K562 (cell line): ENCODE measurements at regions not wholly inside any gene's neighbourhood (a gene's known extent, or its start where the extent isn't known, plus 50 kb on each side); places are given as distances from the start of the nearest gene placed in this dataset.

Experiments
- ATAC-seq: fragments of 200-7000 bp; cut with Tn5 transposase; 3 replicates; pipeline ENCODE4 v1.9.1; 2020; ENCODE audit warnings: moderate library complexity
- BruUV-seq: library from RNA; stranded (reverse); fragments of 400-500 nt; replicated peaks from 2 replicates; lab custom pipeline; 2021; lab: Mats Ljungman, UMichigan
- CTCF ChIA-PET: fragments of 300-600 bp; formaldehyde crosslinking; extraction: SDS; loops from one replicate; lab custom pipeline; 2021; ENCODE audit warnings: low intra/inter-chr PET ratio; lab: Yijun Ruan, JAX
- POLR2A ChIA-PET: fragments of 300-600, 350-650 bp; sonication (Branson Sonifier 250); formaldehyde crosslinking; extraction: SDS; loops from one replicate; lab custom pipeline; 2021; ENCODE audit warnings: antibody characterized with exemption, inconsistent platforms; lab: Yijun Ruan, JAX
- DNase-seq, 4 experiments: peaks; one replicate each; pipeline versions ENCODE4 v3.0.0 to v3.0.0-alpha.2; 2011 to 2018; ENCODE audit warnings: low spot score in 3 of 4, mixed read lengths in 3 of 4; ENCODE audit errors: extremely low read depth in 1 of 4
- FAIRE-seq: peaks from 2 replicates; lab custom pipeline; 2011; peaks lifted over from hg19 to GRCh38; lab: Jason Lieb, UNC
- H2AFZ ChIP-seq: 2 replicates; pipeline ENCODE4 v1.6.0; 2011; ENCODE audit warnings: low read depth, low read length, control low read depth, inconsistent platforms
- H3K27ac ChIP-seq: fragments of 200-600 bp; 3 replicates; pipeline ENCODE4 v1.8.0; 2011; ENCODE audit warnings: low read depth, mild to moderate bottlenecking, control low read depth, inconsistent platforms, low read length, moderate library complexity, mixed read lengths; ENCODE audit errors: extremely low read depth
- H3K27me3 ChIP-seq, 2 experiments: fragments of 300-600 bp in 1 of 2; 2 replicates in 1 of 2; 3 replicates in 1 of 2; pipeline versions ENCODE4 v1.6.0 to v1.8.0; 2011; ENCODE audit warnings: inconsistent platforms in 2 of 2, low read length in 2 of 2, mild to moderate bottlenecking in 1 of 2, mixed read lengths in 1 of 2, moderate library complexity in 1 of 2; ENCODE audit not compliant: control insufficient read depth in 2 of 2, insufficient read depth in 2 of 2
- H3K36me3 ChIP-seq: fragments of 300-600 bp; 3 replicates; pipeline ENCODE4 v1.8.0; 2011; ENCODE audit warnings: mild to moderate bottlenecking, low read length, inconsistent platforms; ENCODE audit not compliant: control insufficient read depth, insufficient read depth
- H3K4me1 ChIP-seq, 2 experiments: fragments of 200-600 bp in 1 of 2; replicated peaks in 1 of 2; 2 replicates in 1 of 2; 3 replicates in 1 of 2; pipeline versions ENCODE4 v1.5.1 to v1.8.0; 2011; ENCODE audit warnings: inconsistent platforms in 2 of 2, low read length in 2 of 2, mild to moderate bottlenecking in 1 of 2, mixed read lengths in 1 of 2, moderate library complexity in 1 of 2; ENCODE audit not compliant: control insufficient read depth in 2 of 2, insufficient read depth in 2 of 2
- H3K4me2 ChIP-seq: 2 replicates; pipeline ENCODE4 v1.6.1; 2011; ENCODE audit warnings: low read length, control low read depth, inconsistent platforms, mixed read lengths; ENCODE audit not compliant: insufficient read depth
- H3K4me3 ChIP-seq: fragments of 200-600 bp; sonication (generic), shearing (Covaris generic); 2 replicates; pipeline ENCODE4 v1.5.1; 2016; ENCODE audit warnings: control low read depth, inconsistent platforms
- H3K79me2 ChIP-seq: fragments of 200-600 bp; 3 replicates; pipeline ENCODE4 v1.8.0; 2011; ENCODE audit warnings: low read length, inconsistent platforms; ENCODE audit not compliant: control insufficient read depth, insufficient read depth
- H3K9ac ChIP-seq, 2 experiments: 2 replicates each; pipeline versions ENCODE4 v1.6.0 to v1.6.1; 2011; ENCODE audit warnings: low read depth in 2 of 2, low read length in 2 of 2, control low read depth in 1 of 2, inconsistent platforms in 1 of 2, mild to moderate bottlenecking in 1 of 2, mixed read lengths in 1 of 2; ENCODE audit not compliant: insufficient read depth in 1 of 2
- H3K9me1 ChIP-seq: one replicate; pipeline ENCODE4 v1.6.0; 2011; ENCODE audit warnings: inconsistent platforms, mild to moderate bottlenecking, low read length, moderate library complexity; ENCODE audit not compliant: control insufficient read depth, insufficient read depth
- H3K9me3 ChIP-seq: replicated peaks from 2 replicates; pipeline ENCODE4 v1.5.1; 2011; ENCODE audit warnings: low read depth, low read length, inconsistent platforms; ENCODE audit not compliant: control insufficient read depth, insufficient read depth
- H4K20me1 ChIP-seq: replicated peaks from 2 replicates; pipeline ENCODE4 v1.6.1; 2011; ENCODE audit warnings: low read length, inconsistent platforms, mixed read lengths; ENCODE audit not compliant: control insufficient read depth, insufficient read depth
- ETS2 ChIP-seq: IDR thresholded peaks from 2 replicates; pipeline ENCODE4 v1.6.1; 2016; ENCODE audit warnings: borderline replicate concordance, missing genetic modification characterization, mild to moderate bottlenecking, moderate library complexity, missing compliant biosample characterization; ENCODE audit not compliant: poor library complexity, severe bottlenecking
- FOXA1 ChIP-seq: fragments of 450-650 bp; IDR thresholded peaks from 2 replicates; pipeline ENCODE4 v1.6.1; 2016; ENCODE audit warnings: mild to moderate bottlenecking, borderline replicate concordance
- KDM4B ChIP-seq, 2 experiments: fragments of 450-650 bp in 1 of 2; sonication (generic) in 1 of 2; IDR thresholded peaks; 2 replicates each; pipeline ENCODE4 v1.6.1; 2016 to 2017; ENCODE audit warnings: borderline replicate concordance in 2 of 2, antibody characterized with exemption in 1 of 2, low read depth in 1 of 2, mild to moderate bottlenecking in 1 of 2
- MEF2A ChIP-seq: IDR thresholded peaks from 2 replicates; pipeline ENCODE4 v1.6.1; 2011; ENCODE audit warnings: low read depth, mild to moderate bottlenecking, low read length, moderate library complexity; ENCODE audit not compliant: control insufficient read depth
- NCOA2 ChIP-seq, 2 experiments: fragments of 450-650 bp; IDR thresholded peaks; 2 replicates each; pipeline ENCODE4 v1.6.1; 2018; ENCODE audit warnings: mild to moderate bottlenecking in 2 of 2, moderate library complexity in 1 of 2; ENCODE audit not compliant: partially characterized antibody in 2 of 2
- POLR2H ChIP-seq: IDR thresholded peaks from 2 replicates; pipeline ENCODE4 v1.6.1; 2016; ENCODE audit warnings: missing genetic modification characterization, low read depth, mild to moderate bottlenecking, control low read depth, missing compliant biosample characterization, moderate library complexity
- ZNF121 ChIP-seq: sonication (generic); formaldehyde crosslinking; conservative IDR thresholded peaks from 2 replicates; pipeline ENCODE4 v1.8.0; 2022; ENCODE audit warnings: missing genetic modification reagents
- ZNF143 ChIP-seq: sonication (generic); formaldehyde crosslinking; IDR thresholded peaks from 2 replicates; pipeline ENCODE4 v1.9.0; 2022; ENCODE audit warnings: mild to moderate bottlenecking, missing genetic modification reagents
- ZNF354B ChIP-seq: fragments of 250-450 bp; sonication (Bioruptor Pico); IDR thresholded peaks from 2 replicates; pipeline ENCODE4 v1.4.0; 2020
- WGBS: fragments of 100-300 bp; shearing (Covaris generic); methylation state at CpG from one replicate; pipeline ENCODE4 v1.1.6; 2016; ENCODE audit warnings: low coverage, mixed read lengths; ENCODE audit not compliant: insufficient coverage; ENCODE audit errors: missing lambda C conversion rate; 5-methylcytosine and 5-hydroxymethylcytosine counted together
- in situ Hi-C: fragments of 300-500 bp; cut with MboI; formaldehyde crosslinking; loops from 4 replicates; pipeline ENCODE4 v1.15.0; 2018; ENCODE audit warnings: inconsistent platforms, mixed read lengths
- intact Hi-C: fragments of 100-400 bp; cut with micrococcal nuclease; formaldehyde crosslinking; loops from 2 replicates; pipeline ENCODE4 v1.14.2; 2022
- TF ChIP-seq, protein P1 (sequence below): fragments of 250-450 bp; sonication (Bioruptor Pico); IDR thresholded peaks from 2 replicates; pipeline ENCODE4 v1.6.1; 2021; ENCODE audit warnings: mild to moderate bottlenecking
- TF ChIP-seq, protein P2 (sequence below): fragments of 250-450 bp; sonication (Bioruptor Pico); IDR thresholded peaks from 2 replicates; pipeline ENCODE4 v1.4.0; 2020

DNA sequence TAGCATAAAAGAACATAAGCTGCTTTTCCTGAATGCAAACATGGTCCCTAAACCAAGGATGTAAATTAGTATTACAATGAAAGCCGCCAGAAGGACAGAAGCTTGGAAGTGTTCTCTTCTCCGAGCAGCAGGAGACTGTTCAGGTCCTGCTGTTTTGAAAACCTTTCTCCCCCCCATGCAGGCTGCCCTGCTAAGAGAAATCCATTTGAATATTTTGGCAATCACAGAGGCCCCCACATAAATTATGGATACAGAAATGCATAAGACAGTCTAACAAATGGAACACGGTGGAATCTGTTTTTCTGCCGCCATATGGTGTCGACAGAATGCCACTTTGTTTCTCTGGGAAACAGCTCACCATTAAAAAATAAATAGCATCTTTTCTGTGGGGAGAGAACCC lies 600.4 kb upstream of the KLHL29 start:
- DNase-seq (no peak), FAIRE-seq (no peak), ATAC-seq (no peak)
- no TSS peak for BruUV-seq
- no peaks in the 10 kb centered on the region for H3K4me1 ChIP-seq
- H3K27me3 ChIP-seq, result no peaks in the 10 kb centered on the region
- no peak overlapping the region for H3K27ac ChIP-seq
- intact Hi-C loops (no loop called here), in situ Hi-C loops (no loop called here)
- no peaks in the 10 kb centered on the region for H4K20me1 ChIP-seq
- H3K36me3 ChIP-seq, result no peaks in the 10 kb centered on the region
- no peak for TF ChIP-seq NCOA2 (IDR thresholded peaks at IDR 0.05; ENCODE audit: partially characterized antibody in 2 of 2)
- TF ChIP-seq POLR2H, result no peak
- TF ChIP-seq MEF2A, result no peak
- TF ChIP-seq, protein P1, sequence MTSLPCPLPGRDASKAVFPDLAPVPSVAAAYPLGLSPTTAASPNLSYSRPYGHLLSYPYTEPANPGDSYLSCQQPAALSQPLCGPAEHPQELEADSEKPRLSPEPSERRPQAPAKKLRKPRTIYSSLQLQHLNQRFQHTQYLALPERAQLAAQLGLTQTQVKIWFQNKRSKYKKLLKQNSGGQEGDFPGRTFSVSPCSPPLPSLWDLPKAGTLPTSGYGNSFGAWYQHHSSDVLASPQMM (CRISPR knock-in tag), result no peak
- TF ChIP-seq FOXA1, result no peak
- ChIA-PET POLR2A (no interaction called here), CTCF (no interaction called here)
- 2% methylated on average over 5 of the region's 5 CpGs for WGBS
- H3K9me1 ChIP-seq, result no peaks in the 10 kb centered on the region
- no peak overlapping the region for H3K9ac ChIP-seq
- no peaks in the 10 kb centered on the region for H3K79me2 ChIP-seq
- H3K4me2 ChIP-seq, result no peak overlapping the region
- H3K9me3 ChIP-seq, result no peaks in the 10 kb centered on the region
- no peak overlapping the region for H2AFZ ChIP-seq
- H3K4me3 ChIP-seq, result no peak overlapping the region

GRCh38 chr2:22786817-22787216 lies 598.2 kb upstream of the KLHL29 start:
- no peaks in the 10 kb centered on the region for H3K9me3 ChIP-seq
- in situ Hi-C loops (no loop called here), intact Hi-C loops (no loop called here)
- H4K20me1 ChIP-seq, result no peaks in the 10 kb centered on the region
- no peak overlapping the region for H3K9ac ChIP-seq
- no peaks in the 10 kb centered on the region for H3K36me3 ChIP-seq
- H3K79me2 ChIP-seq, result no peaks in the 10 kb centered on the region
- CTCF ChIA-PET, result no interaction called here
- no peak overlapping the region for H3K4me2 ChIP-seq
- WGBS, result 0% methylated on average over 2 of the region's 2 CpGs
- no TSS peak for BruUV-seq
- no peak for DNase-seq
- no peak overlapping the region for H3K4me3 ChIP-seq
- POLR2A ChIA-PET, result no interaction called here
- H2AFZ ChIP-seq, result no peak overlapping the region
- no peaks in the 10 kb centered on the region for H3K27me3 ChIP-seq
- H3K4me1 ChIP-seq, result no peaks in the 10 kb centered on the region
- H3K9me1 ChIP-seq, result no peaks in the 10 kb centered on the region
- no peak for FAIRE-seq
- no peak for ATAC-seq
- no peak overlapping the region for H3K27ac ChIP-seq
- TF ChIP-seq ZNF121 (CRISPR knock-in tag), result no peak
- TF ChIP-seq ETS2 (tag), result no peak
- TF ChIP-seq, protein P2, sequence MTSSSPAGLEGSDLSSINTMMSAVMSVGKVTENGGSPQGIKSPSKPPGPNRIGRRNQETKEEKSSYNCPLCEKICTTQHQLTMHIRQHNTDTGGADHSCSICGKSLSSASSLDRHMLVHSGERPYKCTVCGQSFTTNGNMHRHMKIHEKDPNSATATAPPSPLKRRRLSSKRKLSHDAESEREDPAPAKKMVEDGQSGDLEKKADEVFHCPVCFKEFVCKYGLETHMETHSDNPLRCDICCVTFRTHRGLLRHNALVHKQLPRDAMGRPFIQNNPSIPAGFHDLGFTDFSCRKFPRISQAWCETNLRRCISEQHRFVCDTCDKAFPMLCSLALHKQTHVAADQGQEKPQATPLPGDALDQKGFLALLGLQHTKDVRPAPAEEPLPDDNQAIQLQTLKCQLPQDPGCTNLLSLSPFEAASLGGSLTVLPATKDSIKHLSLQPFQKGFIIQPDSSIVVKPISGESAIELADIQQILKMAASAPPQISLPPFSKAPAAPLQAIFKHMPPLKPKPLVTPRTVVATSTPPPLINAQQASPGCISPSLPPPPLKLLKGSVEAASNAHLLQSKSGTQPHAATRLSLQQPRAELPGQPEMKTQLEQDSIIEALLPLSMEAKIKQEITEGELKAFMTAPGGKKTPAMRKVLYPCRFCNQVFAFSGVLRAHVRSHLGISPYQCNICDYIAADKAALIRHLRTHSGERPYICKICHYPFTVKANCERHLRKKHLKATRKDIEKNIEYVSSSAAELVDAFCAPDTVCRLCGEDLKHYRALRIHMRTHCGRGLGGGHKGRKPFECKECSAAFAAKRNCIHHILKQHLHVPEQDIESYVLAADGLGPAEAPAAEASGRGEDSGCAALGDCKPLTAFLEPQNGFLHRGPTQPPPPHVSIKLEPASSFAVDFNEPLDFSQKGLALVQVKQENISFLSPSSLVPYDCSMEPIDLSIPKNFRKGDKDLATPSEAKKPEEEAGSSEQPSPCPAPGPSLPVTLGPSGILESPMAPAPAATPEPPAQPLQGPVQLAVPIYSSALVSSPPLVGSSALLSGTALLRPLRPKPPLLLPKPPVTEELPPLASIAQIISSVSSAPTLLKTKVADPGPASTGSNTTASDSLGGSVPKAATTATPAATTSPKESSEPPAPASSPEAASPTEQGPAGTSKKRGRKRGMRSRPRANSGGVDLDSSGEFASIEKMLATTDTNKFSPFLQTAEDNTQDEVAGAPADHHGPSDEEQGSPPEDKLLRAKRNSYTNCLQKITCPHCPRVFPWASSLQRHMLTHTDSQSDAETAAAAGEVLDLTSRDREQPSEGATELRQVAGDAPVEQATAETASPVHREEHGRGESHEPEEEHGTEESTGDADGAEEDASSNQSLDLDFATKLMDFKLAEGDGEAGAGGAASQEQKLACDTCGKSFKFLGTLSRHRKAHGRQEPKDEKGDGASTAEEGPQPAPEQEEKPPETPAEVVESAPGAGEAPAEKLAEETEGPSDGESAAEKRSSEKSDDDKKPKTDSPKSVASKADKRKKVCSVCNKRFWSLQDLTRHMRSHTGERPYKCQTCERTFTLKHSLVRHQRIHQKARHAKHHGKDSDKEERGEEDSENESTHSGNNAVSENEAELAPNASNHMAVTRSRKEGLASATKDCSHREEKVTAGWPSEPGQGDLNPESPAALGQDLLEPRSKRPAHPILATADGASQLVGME (CRISPR knock-in tag), result no peak
- no peak for TF ChIP-seq KDM4B (IDR thresholded peaks at IDR 0.05; ENCODE audit: borderline replicate concordance in 2 of 2, low read depth in 1 of 2)
- TF ChIP-seq ZNF143 (CRISPR knock-in tag), result no peak
- no peak for TF ChIP-seq ZNF354B (CRISPR knock-in tag)
